ENCODE measurements at regions not wholly inside any gene's neighbourhood (a gene's known extent, or its start where the extent isn't known, plus 50 kb on each side); places are given as distances from the start of the nearest gene placed in this dataset.

GRCh38 chr22:33204408-33204807 lies 146.2 kb upstream of the SYN3 start:
- TF ChIP-seq REST (IDR thresholded peaks at IDR 0.05; ENCODE audit: borderline replicate concordance): no peak
- no peak for TF ChIP-seq CTCF (IDR thresholded peaks at IDR 0.05; ENCODE audit: poor library complexity, severe bottlenecking)
- no peak for TF ChIP-seq RAD21 (conservative IDR thresholded peaks at IDR 0.05)
